Rectal smooth muscle tissue (tissue), 1 donor: ENCODE measurements at regions not wholly inside any gene's neighbourhood (a gene's known extent, or its start where the extent isn't known, plus 50 kb on each side); places are given as distances from the start of the nearest gene placed in this dataset.

Experiments
- H3K27ac ChIP-seq: one replicate; pipeline ENCODE4 v1.7.0; 2013; ENCODE audit warnings: low read depth, low read length, inconsistent platforms
- H3K27me3 ChIP-seq: one replicate; pipeline ENCODE4 v1.7.0; 2013; ENCODE audit warnings: low read length; ENCODE audit not compliant: control insufficient read depth, insufficient read depth
- H3K36me3 ChIP-seq: one replicate; pipeline ENCODE4 v1.7.0; 2013; ENCODE audit warnings: low read length; ENCODE audit not compliant: control insufficient read depth, insufficient read depth
- H3K4me1 ChIP-seq: one replicate; pipeline ENCODE4 v1.7.0; 2013; ENCODE audit warnings: low read length; ENCODE audit not compliant: control insufficient read depth, insufficient read depth
- H3K4me3 ChIP-seq: one replicate; pipeline ENCODE4 v1.7.0; 2013; ENCODE audit warnings: low read length
- H3K9ac ChIP-seq: one replicate; pipeline ENCODE4 v1.7.0; 2013; ENCODE audit warnings: low read length

GRCh38 chr6:14206391-14206790 lies 88.8 kb downstream of the CD83 start:
- Histone ChIP-seq H3K36me3 (no peaks in the 10 kb centered on the region), H3K27ac (no peak overlapping the region), H3K27me3 (no peaks in the 10 kb centered on the region), H3K9ac (no peak overlapping the region), H3K4me1 (peaks cover 6% of the 10 kb centered on the region), H3K4me3 (no peak overlapping the region)

GRCh38 chr6:14207448-14207847 lies 89.9 kb downstream of the CD83 start:
- no peaks in the 10 kb centered on the region for H3K27me3 ChIP-seq
- H3K4me1 ChIP-seq, result peaks cover 13% of the 10 kb centered on the region
- no peak overlapping the region for H3K27ac ChIP-seq
- H3K36me3 ChIP-seq, result no peaks in the 10 kb centered on the region
- no peak overlapping the region for H3K9ac ChIP-seq
- no peak overlapping the region for H3K4me3 ChIP-seq

- peaks cover 13% of the 10 kb centered on the region for H3K4me1 ChIP-seq
- H3K36me3 ChIP-seq, result no peaks in the 10 kb centered on the region
- no peak overlapping the region for H3K9ac ChIP-seq
- H3K4me3 ChIP-seq, result no peak overlapping the region
- H3K27me3 ChIP-seq, result no peaks in the 10 kb centered on the region
- H3K27ac ChIP-seq, result no peak overlapping the region
These were observed 91.4 kb downstream of the CD83 start for GRCh38 chr6:14209000-14209399.

GRCh38 chr6:14210077-14210476 lies 92.5 kb downstream of the CD83 start:
- no peak overlapping the region for H3K9ac ChIP-seq
- H3K27me3 ChIP-seq, result no peaks in the 10 kb centered on the region
- H3K4me1 ChIP-seq, result peaks cover 13% of the 10 kb centered on the region
- H3K27ac ChIP-seq, result no peak overlapping the region
- peak overlapping the region; percentile 83 for H3K4me3 ChIP-seq
- H3K36me3 ChIP-seq, result no peaks in the 10 kb centered on the region

- peak overlapping the region; percentile 64 for H3K9ac ChIP-seq
- peaks cover 13% of the 10 kb centered on the region for H3K4me1 ChIP-seq
- no peaks in the 10 kb centered on the region for H3K27me3 ChIP-seq
- peak overlapping the region; percentile 81 for H3K27ac ChIP-seq
- H3K36me3 ChIP-seq, result no peaks in the 10 kb centered on the region
- H3K4me3 ChIP-seq, result peak overlapping the region; percentile 86
These were observed 93.3 kb downstream of the CD83 start for GRCh38 chr6:14210663-14211561.

- peak overlapping the region; percentile 86 for H3K4me3 ChIP-seq
- no peaks in the 10 kb centered on the region for H3K36me3 ChIP-seq
- no peaks in the 10 kb centered on the region for H3K27me3 ChIP-seq
- H3K27ac ChIP-seq, result peak overlapping the region; percentile 72
- H3K9ac ChIP-seq, result peak overlapping the region; percentile 64
- peaks cover 13% of the 10 kb centered on the region for H3K4me1 ChIP-seq
These were observed 94.0 kb downstream of the CD83 start for GRCh38 chr6:14211562-14211942.

- no peaks in the 10 kb centered on the region for H3K36me3 ChIP-seq
- peaks cover 13% of the 10 kb centered on the region for H3K4me1 ChIP-seq
- peak overlapping the region; percentile 86 for H3K4me3 ChIP-seq
- no peaks in the 10 kb centered on the region for H3K27me3 ChIP-seq
- H3K27ac ChIP-seq, result no peak overlapping the region
- H3K9ac ChIP-seq, result no peak overlapping the region
These were observed 94.4 kb downstream of the CD83 start for GRCh38 chr6:14212020-14212419.

- Histone ChIP-seq H3K4me1 (peaks cover 13% of the 10 kb centered on the region), H3K9ac (no peak overlapping the region), H3K27ac (no peak overlapping the region), H3K4me3 (no peak overlapping the region), H3K27me3 (no peaks in the 10 kb centered on the region), H3K36me3 (no peaks in the 10 kb centered on the region)
These were observed 95.1 kb downstream of the CD83 start for GRCh38 chr6:14212632-14213031.

GRCh38 chr6:14216946-14217684 lies 99.5 kb downstream of the CD83 start:
- Histone ChIP-seq H3K4me1 (peaks cover under 1% of the 10 kb centered on the region), H3K9ac (no peak overlapping the region), H3K4me3 (no peak overlapping the region)

GRCh38 chr6:14217728-14218518 lies 100.4 kb downstream of the CD83 start:
- Histone ChIP-seq H3K9ac (no peak overlapping the region), H3K4me3 (no peak overlapping the region), H3K4me1 (no peaks in the 10 kb centered on the region), H3K36me3 (no peaks in the 10 kb centered on the region), H3K27ac (no peak overlapping the region), H3K27me3 (no peaks in the 10 kb centered on the region)

More at GRCh38 chr6:14216946-14217684, 99.5 kb downstream of the CD83 start:
- Histone ChIP-seq H3K27me3 (no peaks in the 10 kb centered on the region), H3K36me3 (no peaks in the 10 kb centered on the region), H3K27ac (no peak overlapping the region)

GRCh38 chr6:14218519-14218800 lies 100.9 kb downstream of the CD83 start:
- H3K4me3 ChIP-seq, result no peak overlapping the region
- H3K27ac ChIP-seq, result no peak overlapping the region
- H3K4me1 ChIP-seq, result no peaks in the 10 kb centered on the region
- H3K27me3 ChIP-seq, result no peaks in the 10 kb centered on the region
- H3K9ac ChIP-seq, result no peak overlapping the region
- H3K36me3 ChIP-seq, result no peaks in the 10 kb centered on the region

- Histone ChIP-seq H3K4me3 (no peak overlapping the region), H3K27me3 (no peaks in the 10 kb centered on the region), H3K4me1 (no peaks in the 10 kb centered on the region), H3K36me3 (no peaks in the 10 kb centered on the region), H3K27ac (no peak overlapping the region), H3K9ac (no peak overlapping the region)
These were observed 104.2 kb downstream of the CD83 start for GRCh38 chr6:14221564-14222279.
